H9 (cell line): ENCODE measurements at regions not wholly inside any gene's neighbourhood (a gene's known extent, or its start where the extent isn't known, plus 50 kb on each side); places are given as distances from the start of the nearest gene placed in this dataset.

Experiments
- DNase-seq: peaks from one replicate; pipeline ENCODE4 v3.0.0-alpha.2; 2017
- H2AFZ ChIP-seq: one replicate; pipeline ENCODE4 v1.6.1; 2013; ENCODE audit warnings: mild to moderate bottlenecking, low read length, control low read depth, moderate library complexity
- H2AK5ac ChIP-seq: 2 replicates; pipeline ENCODE4 v1.6.1; 2013; ENCODE audit warnings: low read length, control low read depth, mixed read lengths; ENCODE audit not compliant: insufficient read length
- H2BK120ac ChIP-seq: one replicate; pipeline ENCODE4 v1.6.1; 2013; ENCODE audit warnings: low read depth, mild to moderate bottlenecking, low read length, control low read depth, inconsistent platforms; ENCODE audit not compliant: poor library complexity, severe bottlenecking
- H2BK12ac ChIP-seq: 2 replicates; pipeline ENCODE4 v1.6.1; 2013; ENCODE audit warnings: low read length, control low read depth, mixed read lengths, low read depth; ENCODE audit not compliant: insufficient read length
- H2BK15ac ChIP-seq: 2 replicates; pipeline ENCODE4 v1.6.1; 2013; ENCODE audit warnings: low read depth, low read length, control low read depth
- H2BK20ac ChIP-seq: one replicate; pipeline ENCODE4 v1.6.1; 2013; ENCODE audit warnings: low read depth, mild to moderate bottlenecking, low read length, control low read depth, inconsistent platforms; ENCODE audit not compliant: poor library complexity, severe bottlenecking
- H2BK5ac ChIP-seq: 2 replicates; pipeline ENCODE4 v1.6.1; 2013; ENCODE audit warnings: low read length, control low read depth, mixed read lengths; ENCODE audit not compliant: insufficient read length
- H3K14ac ChIP-seq: 2 replicates; pipeline ENCODE4 v1.6.1; 2013; ENCODE audit warnings: low read length, control low read depth; ENCODE audit not compliant: insufficient read depth
- H3K18ac ChIP-seq: 2 replicates; pipeline ENCODE4 v1.6.1; 2013; ENCODE audit warnings: low read depth, mild to moderate bottlenecking, mixed read lengths, low read length, control low read depth; ENCODE audit not compliant: insufficient read length
- H3K23ac ChIP-seq: 2 replicates; pipeline ENCODE4 v1.6.1; 2013; ENCODE audit warnings: low read length, control low read depth, mixed read lengths, low read depth; ENCODE audit not compliant: insufficient read length
- H3K23me2 ChIP-seq: 2 replicates; pipeline ENCODE4 v1.6.1; 2013; ENCODE audit warnings: low read depth, mild to moderate bottlenecking, mixed read lengths, low read length, control low read depth; ENCODE audit not compliant: insufficient read length, poor library complexity, severe bottlenecking
- H3K27ac ChIP-seq: 2 replicates; pipeline ENCODE4 v1.5.1; 2013; ENCODE audit warnings: low read length, control low read depth, mixed read lengths, low read depth; ENCODE audit not compliant: insufficient read length
- H3K27me3 ChIP-seq: 2 replicates; pipeline ENCODE4 v1.6.1; 2013; ENCODE audit warnings: low read length, control low read depth, inconsistent platforms; ENCODE audit not compliant: insufficient read depth
- H3K4ac ChIP-seq: 2 replicates; pipeline ENCODE4 v1.6.1; 2013; ENCODE audit warnings: low read depth, mild to moderate bottlenecking, control low read depth, inconsistent platforms, low read length, moderate library complexity
- H3K4me1 ChIP-seq: 2 replicates; pipeline ENCODE4 v1.6.1; 2013; ENCODE audit warnings: low read length, control low read depth, inconsistent platforms; ENCODE audit not compliant: insufficient read depth
- H3K4me2 ChIP-seq: 2 replicates; pipeline ENCODE4 v1.6.1; 2013; ENCODE audit warnings: low read length, control low read depth, mixed read lengths; ENCODE audit not compliant: insufficient read length, insufficient read depth
- H3K56ac ChIP-seq: 2 replicates; pipeline ENCODE4 v1.6.1; 2013; ENCODE audit warnings: low read depth, mild to moderate bottlenecking, mixed read lengths, low read length, control low read depth; ENCODE audit not compliant: insufficient read length
- H3K79me1 ChIP-seq: 2 replicates; pipeline ENCODE4 v1.6.1; 2013; ENCODE audit warnings: low read depth, mild to moderate bottlenecking, moderate library complexity, low read length, control low read depth, inconsistent platforms; ENCODE audit not compliant: insufficient read depth, poor library complexity, severe bottlenecking
- H3K79me2 ChIP-seq: 2 replicates; pipeline ENCODE4 v1.6.1; 2013; ENCODE audit warnings: low read length, control low read depth, inconsistent platforms; ENCODE audit not compliant: insufficient read depth
- H3K9ac ChIP-seq: 2 replicates; pipeline ENCODE4 v1.6.1; 2013; ENCODE audit warnings: low read length, control low read depth, mixed read lengths; ENCODE audit not compliant: insufficient read length; ENCODE audit errors: extremely low read depth
- H3K9me3 ChIP-seq: one replicate; pipeline ENCODE4 v1.6.1; 2013; ENCODE audit warnings: low read depth, low read length, inconsistent platforms; ENCODE audit not compliant: control insufficient read depth
- H3T11ph ChIP-seq: one replicate; pipeline ENCODE4 v1.6.1; 2013; ENCODE audit warnings: mild to moderate bottlenecking, low read length, control low read depth, inconsistent platforms
- H4K20me1 ChIP-seq: one replicate; pipeline ENCODE4 v1.6.1; 2013; ENCODE audit not compliant: control insufficient read depth, insufficient read length, insufficient read depth
- H4K5ac ChIP-seq: 2 replicates; pipeline ENCODE4 v1.6.1; 2013; ENCODE audit warnings: low read depth, mild to moderate bottlenecking, mixed read lengths, low read length, control low read depth; ENCODE audit not compliant: insufficient read length
- H4K8ac ChIP-seq: replicated peaks from 2 replicates; pipeline ENCODE4 v1.6.1; 2013; ENCODE audit warnings: low read length, control low read depth, mixed read lengths, low read depth; ENCODE audit not compliant: insufficient read length
- H4K91ac ChIP-seq: 2 replicates; pipeline ENCODE4 v1.6.1; 2013; ENCODE audit warnings: low read depth, mild to moderate bottlenecking, moderate library complexity, mixed read lengths, low read length, control low read depth; ENCODE audit not compliant: insufficient read length
- H3K27ac Mint-ChIP-seq, 3 experiments: 2 replicates in 2 of 3; 3 replicates in 1 of 3; pipeline ENCODE4 v1.8.0; 2020 to 2021; ENCODE audit warnings: mixed read lengths in 3 of 3, mild to moderate bottlenecking in 1 of 3, moderate library complexity in 1 of 3
- H3K27me3 Mint-ChIP-seq: 2 replicates; pipeline ENCODE4 v1.8.0; 2021; ENCODE audit warnings: low read depth, mild to moderate bottlenecking, moderate library complexity, mixed read lengths
- H3K36me3 Mint-ChIP-seq, 3 experiments: 2 replicates in 2 of 3; 3 replicates in 1 of 3; pipeline ENCODE4 v1.8.0; 2020 to 2021; ENCODE audit warnings: low read depth in 3 of 3, mixed read lengths in 3 of 3; ENCODE audit not compliant: insufficient read depth in 1 of 3
- H3K4me1 Mint-ChIP-seq, 2 experiments: 2 replicates each; pipeline ENCODE4 v1.8.0; 2020; ENCODE audit warnings: mixed read lengths in 2 of 2
- H3K4me3 Mint-ChIP-seq, 2 experiments: 2 replicates in 1 of 2; 3 replicates in 1 of 2; pipeline ENCODE4 v1.8.0; 2020 to 2021; ENCODE audit warnings: mild to moderate bottlenecking in 2 of 2, mixed read lengths in 2 of 2, moderate library complexity in 1 of 2
- H3K9me3 Mint-ChIP-seq, 2 experiments: 2 replicates in 1 of 2; 3 replicates in 1 of 2; pipeline ENCODE4 v1.8.0; 2020; ENCODE audit warnings: mild to moderate bottlenecking in 2 of 2, mixed read lengths in 2 of 2, moderate library complexity in 1 of 2
- CTCF ChIP-seq: fragments of 200-600 bp; sonication (generic); conservative IDR thresholded peaks from 3 replicates; pipeline ENCODE4 v1.8.0; 2021; ENCODE audit warnings: antibody characterized with exemption, mild to moderate bottlenecking
- WGBS: extraction: QIAGEN DNeasy Blood & Tissue Kit; methylation state at CpG from one replicate; pipeline ENCODE4 v1.1.7; 2013; ENCODE audit warnings: missing lambda C conversion rate, low lambda C conversion rate, mixed read lengths; ENCODE audit not compliant: insufficient read length; ENCODE audit errors: extremely low coverage; 5-methylcytosine and 5-hydroxymethylcytosine counted together

- Histone ChIP-seq H3K23ac (no peak overlapping the region), H2BK12ac (no peak overlapping the region), H2BK5ac (no peak overlapping the region), H3K79me1 (no peaks in the 10 kb centered on the region), H2BK15ac (no peak overlapping the region), H3K4me1 (no peaks in the 10 kb centered on the region), H3K9me3 (no peaks in the 10 kb centered on the region), H3K18ac (no peak overlapping the region), H3K27ac (no peak overlapping the region), H3K56ac (no peak overlapping the region), H2AFZ (no peak overlapping the region), H3K4ac (no peak overlapping the region), H4K8ac (no peak overlapping the region), H4K91ac (no peak overlapping the region), H2BK20ac (no peak overlapping the region), H3K14ac (no peak overlapping the region), H3K4me2 (no peak overlapping the region), H2AK5ac (no peak overlapping the region), H2BK120ac (no peak overlapping the region), H3K9ac (no peak overlapping the region), H3K79me2 (no peaks in the 10 kb centered on the region), H4K5ac (no peak overlapping the region), H3K23me2 (no peaks in the 10 kb centered on the region), H3T11ph (no peak overlapping the region), H3K27me3 (no peaks in the 10 kb centered on the region), H4K20me1 (no peaks in the 10 kb centered on the region)
- WGBS = no CpG with 5 or more reads among the region's 4 CpGs
- no peaks in the 10 kb centered on the region for H3K4me1 Mint-ChIP-seq
- no peak overlapping the region for H3K4me3 Mint-ChIP-seq
- H3K27ac Mint-ChIP-seq = no peak overlapping the region
- TF ChIP-seq CTCF = no peak
- peaks cover 0 to 2% (median 0%) of the 10 kb centered on the region in 3 experiments; a peak in 2 of 7 replicates for H3K36me3 Mint-ChIP-seq
- no peak for DNase-seq
- peaks cover 5% of the 10 kb centered on the region for H3K27me3 Mint-ChIP-seq
- peaks cover 3 to 7% of the 10 kb centered on the region in 2 experiments; a peak in 4 of 5 replicates for H3K9me3 Mint-ChIP-seq
Observed at GRCh38 chr2:113812204-113812603, 55.8 kb upstream of the SLC35F5 start.
